GM19099 (cell line): ENCODE measurements at regions not wholly inside any gene's neighbourhood (a gene's known extent, or its start where the extent isn't known, plus 50 kb on each side); places are given as distances from the start of the nearest gene placed in this dataset.

Source experiments
- POLR2A ChIP-seq: IDR thresholded peaks from 3 replicates; pipeline ENCODE4 v1.6.1; 2011; ENCODE audit warnings: low read depth; ENCODE audit not compliant: insufficient read length; ENCODE audit errors: extremely low read depth

DNA sequence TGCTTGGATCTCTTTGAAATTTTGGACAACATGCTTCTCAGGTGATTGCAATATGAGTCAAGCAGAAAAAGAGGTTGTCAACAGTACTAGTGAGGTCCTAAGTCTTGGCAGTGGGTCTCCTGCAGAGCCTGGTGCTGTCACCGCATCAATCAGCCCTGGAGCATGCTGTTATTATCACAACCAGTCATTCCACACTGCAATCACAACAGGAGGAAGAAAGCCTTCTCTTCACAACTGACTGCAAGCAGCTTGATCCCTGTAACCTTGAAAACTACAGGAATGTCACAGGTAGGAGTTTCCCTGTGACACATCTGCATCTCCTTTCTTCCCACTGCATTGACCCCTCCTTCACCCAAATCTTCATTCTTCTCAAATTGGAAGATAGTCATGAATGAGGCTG lies 451.1 kb upstream of the ATP11B start:
- TF ChIP-seq POLR2A = no peak

GRCh38 chr3:182349051-182349450 lies 444.3 kb upstream of the ATP11B start:
- TF ChIP-seq POLR2A = no peak

DNA sequence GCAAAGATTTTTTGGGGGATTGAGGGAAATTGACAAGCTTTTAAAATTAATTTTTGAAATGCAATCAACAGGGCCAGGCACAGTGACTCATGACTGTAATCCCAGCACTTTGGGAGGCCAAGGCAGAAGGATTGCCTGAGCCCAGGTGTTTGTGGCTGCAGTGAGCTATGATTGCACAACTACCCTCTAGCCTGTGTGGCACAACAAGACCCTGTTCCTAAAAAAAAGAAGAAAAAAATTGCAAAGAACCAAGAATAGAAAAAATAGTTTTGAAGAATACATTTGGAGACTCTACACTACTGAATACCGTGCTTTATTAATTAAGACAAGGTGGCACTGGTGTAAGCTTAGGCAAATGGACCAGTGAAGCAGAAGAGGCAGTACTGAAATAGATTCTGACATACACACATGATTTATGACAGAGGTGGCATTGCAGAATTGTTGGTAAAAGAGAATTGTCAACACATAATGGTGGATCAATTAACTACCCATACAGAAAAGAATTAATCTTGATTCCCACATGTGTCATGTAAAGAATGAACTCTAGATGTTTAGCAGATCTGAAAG lies 443.3 kb upstream of the ATP11B start:
- TF ChIP-seq POLR2A = no peak

DNA sequence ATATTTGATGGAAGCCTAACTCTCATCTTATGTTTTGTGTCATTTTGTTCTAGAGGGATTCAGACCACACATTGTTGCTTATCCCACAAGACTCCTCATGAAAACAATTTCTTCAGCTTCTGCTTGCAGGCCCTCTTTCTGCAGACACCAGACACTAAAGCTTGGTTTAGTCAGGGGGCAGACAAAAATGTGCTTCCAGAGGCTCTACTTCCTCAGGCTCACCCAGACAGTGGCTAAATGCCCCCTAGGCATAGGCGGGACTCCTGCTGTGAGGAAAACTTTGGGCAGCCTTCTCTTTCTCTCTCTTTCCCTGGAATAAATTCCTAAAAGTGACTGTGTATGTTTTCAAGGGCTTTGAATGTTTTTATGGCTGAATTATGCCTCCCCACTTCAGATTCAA lies 435.4 kb upstream of the ATP11B start:
- TF ChIP-seq POLR2A = no peak

- no peak for TF ChIP-seq POLR2A
Observed at GRCh38 chr3:182364323-182364722, 429.0 kb upstream of the ATP11B start.

DNA sequence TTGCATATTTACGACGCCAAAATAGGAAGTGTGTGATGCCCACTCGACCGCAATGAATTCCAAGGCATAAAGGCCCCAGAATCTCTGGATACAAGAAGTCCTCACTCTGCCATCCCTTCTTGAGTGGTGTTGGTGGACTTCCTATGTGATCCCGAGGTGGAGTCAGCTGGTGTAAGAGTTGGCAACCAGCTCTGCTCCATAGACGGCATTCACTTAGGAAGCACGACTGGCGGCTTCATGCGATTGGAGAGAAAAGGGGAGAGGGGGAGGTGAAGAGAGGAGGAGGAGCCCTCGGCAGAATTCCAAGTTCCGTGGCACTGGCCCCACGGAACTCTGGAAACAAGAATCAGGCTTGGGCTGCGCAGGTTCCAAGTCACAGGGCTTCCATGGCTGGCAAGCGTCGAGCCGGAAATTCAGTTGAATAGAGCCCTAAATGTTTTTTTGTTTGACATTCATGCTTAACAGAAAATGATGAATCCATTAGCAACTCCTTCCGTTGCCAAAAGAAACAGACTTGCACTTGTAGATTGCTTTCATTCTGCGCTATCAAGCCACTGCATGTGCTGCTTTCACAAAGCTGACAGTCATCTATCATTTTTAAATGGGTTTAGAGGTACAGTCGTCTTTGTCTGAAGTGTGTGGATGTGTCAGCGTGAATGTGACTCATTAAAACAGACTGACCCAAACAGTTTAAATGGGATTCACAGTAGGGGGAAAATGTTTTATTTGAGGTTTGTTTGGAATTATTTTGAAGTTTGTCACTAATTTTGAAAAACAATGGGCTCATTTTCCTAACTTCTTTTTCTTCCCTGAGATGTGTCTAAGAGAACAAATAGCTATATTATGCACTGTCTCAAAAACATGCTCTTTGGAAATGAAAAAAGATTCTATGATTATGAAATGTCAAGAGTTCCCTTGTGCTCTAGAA lies 428.3 kb upstream of the ATP11B start:
- TF ChIP-seq POLR2A = no peak

GRCh38 chr3:182366746-182367145 lies 426.6 kb upstream of the ATP11B start:
- TF ChIP-seq POLR2A = no peak

DNA sequence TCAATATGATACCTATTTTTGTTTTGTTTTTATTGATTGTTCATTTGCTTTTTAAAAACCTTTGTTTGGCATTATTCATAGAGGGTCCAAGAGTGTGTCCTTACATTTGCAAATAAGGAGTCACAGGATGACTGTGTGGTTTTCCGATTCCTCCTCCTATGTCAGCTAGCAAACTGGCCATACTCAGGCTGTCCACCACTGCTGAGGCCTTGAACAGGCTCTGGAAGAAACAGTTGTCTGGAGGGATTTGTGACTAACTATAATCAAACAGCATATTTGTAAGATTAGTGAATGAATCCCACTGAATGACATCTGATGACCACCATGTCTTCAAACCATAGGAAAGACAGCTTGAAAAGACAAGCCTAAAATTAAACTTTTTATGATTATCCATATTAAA lies 423.4 kb upstream of the ATP11B start:
- no peak for TF ChIP-seq POLR2A

GRCh38 chr3:182370949-182371348 lies 422.4 kb upstream of the ATP11B start:
- no peak for TF ChIP-seq POLR2A

DNA sequence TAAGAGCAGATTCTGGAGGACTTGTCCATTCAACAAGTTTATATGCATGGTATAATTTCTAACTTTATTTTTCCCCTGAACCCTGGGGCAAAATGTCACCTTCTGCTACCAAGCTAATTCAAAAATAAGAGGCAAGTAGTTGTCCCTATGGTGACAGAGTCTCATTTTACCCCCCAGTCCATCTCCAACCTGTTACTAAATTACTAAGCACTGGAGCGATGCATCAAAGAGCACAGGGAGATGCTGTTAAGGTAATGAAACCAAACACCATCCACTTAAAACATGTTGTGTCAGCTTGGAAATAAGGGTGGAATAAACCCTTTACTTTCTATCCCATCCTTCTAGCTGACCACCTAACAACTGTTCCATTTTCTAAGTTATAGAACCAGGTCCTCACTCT lies 417.4 kb upstream of the ATP11B start:
- no peak for TF ChIP-seq POLR2A

DNA sequence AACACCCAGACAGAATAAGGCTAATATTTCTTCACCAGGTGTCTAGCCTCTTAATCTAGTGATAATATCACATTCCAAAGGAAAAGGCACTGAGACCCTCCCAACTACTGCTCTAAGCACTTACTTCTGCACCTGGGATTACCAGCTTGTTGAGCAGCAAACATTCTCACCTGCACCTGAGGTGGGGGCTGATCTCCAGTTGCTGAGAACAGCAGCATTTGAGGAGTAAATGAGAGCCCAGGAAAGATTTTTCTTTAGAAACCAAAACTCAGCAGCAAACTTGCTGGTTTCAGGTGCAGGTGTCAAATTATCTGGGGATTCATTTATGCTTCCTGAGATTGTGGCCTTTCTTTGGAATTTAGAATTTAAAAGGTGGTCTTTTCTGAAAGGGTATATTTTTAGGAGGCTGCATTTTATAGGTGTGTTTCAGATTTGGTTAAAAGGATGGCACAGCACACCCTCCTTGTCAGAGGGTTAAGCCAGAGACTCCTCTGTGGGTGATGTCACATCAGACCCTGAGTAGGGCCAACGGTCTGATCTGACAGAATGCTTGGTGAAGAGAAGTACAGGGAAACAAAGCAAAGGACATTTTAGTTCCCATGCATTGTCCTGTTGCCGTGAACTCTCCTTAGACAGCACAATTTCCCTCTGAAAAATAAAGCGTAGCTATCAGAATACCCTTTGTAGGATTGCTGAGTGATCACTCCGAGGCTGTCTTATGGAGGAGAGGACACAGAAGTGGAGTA lies 411.0 kb upstream of the ATP11B start:
- TF ChIP-seq POLR2A = no peak

DNA sequence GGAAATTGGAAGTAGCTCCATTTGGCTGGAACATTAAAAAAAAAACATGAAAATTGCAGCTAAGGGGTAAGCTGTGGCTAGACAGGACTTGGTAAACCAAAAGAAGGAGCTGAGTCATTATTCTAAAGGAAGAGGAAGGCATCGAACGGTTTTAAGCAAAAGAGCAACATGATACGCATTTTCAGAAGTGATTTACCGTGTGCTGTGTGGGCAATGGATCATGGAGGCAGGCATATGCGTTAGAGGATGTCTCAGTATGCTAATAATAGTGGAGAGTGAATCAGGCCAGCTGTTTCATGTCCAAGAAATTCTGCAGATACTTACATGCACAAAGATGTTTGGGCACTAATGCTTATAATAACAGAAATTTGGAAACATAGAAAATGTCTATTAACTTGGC lies 409.1 kb upstream of the ATP11B start:
- no peak for TF ChIP-seq POLR2A

DNA sequence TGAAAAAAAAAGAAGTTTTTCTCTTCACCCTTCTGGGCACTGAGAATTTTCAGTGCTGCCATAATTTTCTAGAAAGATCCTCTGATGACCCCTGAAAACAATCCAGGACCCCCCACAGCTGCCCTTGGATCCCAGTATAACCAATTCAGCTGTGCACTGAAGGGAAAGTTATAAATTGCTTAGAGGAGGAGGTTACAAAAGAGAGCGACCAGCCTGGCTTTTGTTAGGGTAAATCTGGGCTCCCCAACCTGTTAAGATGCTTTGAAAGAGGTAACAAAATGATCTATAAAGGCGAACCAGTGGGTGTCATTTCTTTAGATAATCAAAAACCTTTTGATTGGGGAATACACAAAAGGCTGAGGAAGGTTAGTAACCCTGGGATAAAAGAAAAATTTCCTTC lies 407.9 kb upstream of the ATP11B start:
- TF ChIP-seq POLR2A = no peak

GRCh38 chr3:182388506-182388905 lies 404.8 kb upstream of the ATP11B start:
- no peak for TF ChIP-seq POLR2A

GRCh38 chr3:182389071-182389815 lies 404.1 kb upstream of the ATP11B start:
- TF ChIP-seq POLR2A = no peak
